HEK293 (cell line): ENCODE measurements at regions not wholly inside any gene's neighbourhood (a gene's known extent, or its start where the extent isn't known, plus 50 kb on each side); places are given as distances from the start of the nearest gene placed in this dataset.

Experiments used
- CTCF ChIA-PET: fragments of 350-600 bp; formaldehyde crosslinking; extraction: SDS; loops from one replicate; lab custom pipeline; 2021; ENCODE audit warnings: antibody characterized with exemption; lab: Yijun Ruan, JAX
- POLR2A ChIA-PET: fragments of 300-600 bp; formaldehyde crosslinking; extraction: SDS; loops from one replicate; lab custom pipeline; 2020; ENCODE audit warnings: antibody characterized with exemption, inconsistent platforms; lab: Yijun Ruan, JAX
- H3K27ac ChIP-seq: fragments of 200-500 bp; sonication (Bioruptor generic); 2 replicates; pipeline ENCODE4 v1.5.1; 2014; ENCODE audit warnings: low read depth, low read length, control low read depth, inconsistent platforms; ENCODE audit errors: extremely low read depth
- H3K36me3 ChIP-seq, 2 experiments: fragments of 200-500 bp in 1 of 2; sonication (Bioruptor generic) in 1 of 2; 1 replicate in 1 of 2; 2 replicates in 1 of 2; pipeline ENCODE4 v1.5.1; 2014 to 2017; ENCODE audit warnings: inconsistent platforms in 2 of 2, low read length in 2 of 2; ENCODE audit not compliant: control insufficient read depth in 2 of 2, insufficient read depth in 1 of 2
- H3K4me1 ChIP-seq: fragments of 200-500 bp; sonication (Bioruptor generic); 2 replicates; pipeline ENCODE4 v1.5.1; 2014; ENCODE audit warnings: mild to moderate bottlenecking, low read length, inconsistent platforms; ENCODE audit not compliant: control insufficient read depth, insufficient read depth
- H3K4me3 ChIP-seq: 2 replicates; pipeline ENCODE4 v1.5.1; 2011; ENCODE audit warnings: low read depth, mild to moderate bottlenecking, control low read depth, low read length, moderate library complexity
- H3K9me3 ChIP-seq: fragments of 200-500 bp; sonication (Bioruptor generic); 2 replicates; pipeline ENCODE4 v1.5.1; 2014; ENCODE audit warnings: low read depth, low read length, inconsistent platforms; ENCODE audit not compliant: control insufficient read depth, insufficient read depth
- EGR2 ChIP-seq: fragments of 450-650 bp; formaldehyde crosslinking; IDR thresholded peaks from 2 replicates; pipeline ENCODE4 v1.5.1; 2016; ENCODE audit warnings: low read depth, missing biosample characterization, missing genetic modification characterization
- GLIS2 ChIP-seq: fragments of 450-650 bp; formaldehyde crosslinking; IDR thresholded peaks from 2 replicates; pipeline ENCODE4 v1.5.1; 2016; ENCODE audit warnings: missing biosample characterization, missing genetic modification characterization
- INSM2 ChIP-seq: fragments of 450-650 bp; formaldehyde crosslinking; IDR thresholded peaks from 2 replicates; pipeline ENCODE4 v1.5.1; 2016; ENCODE audit warnings: missing biosample characterization, missing genetic modification characterization
- PRDM6 ChIP-seq: fragments of 450-650 bp; formaldehyde crosslinking; IDR thresholded peaks from 2 replicates; pipeline ENCODE4 v1.5.1; 2017; ENCODE audit warnings: missing biosample characterization, missing genetic modification characterization
- SP2 ChIP-seq: fragments of 450-650 bp; formaldehyde crosslinking; IDR thresholded peaks from 2 replicates; pipeline ENCODE4 v1.5.1; 2016; ENCODE audit warnings: missing biosample characterization, missing genetic modification characterization
- YY1 ChIP-seq: fragments of 450-650 bp; formaldehyde crosslinking; IDR thresholded peaks from 2 replicates; pipeline ENCODE4 v1.5.1; 2018; ENCODE audit warnings: missing biosample characterization, missing genetic modification characterization
- ZBTB1 ChIP-seq: fragments of 450-650 bp; formaldehyde crosslinking; IDR thresholded peaks from 2 replicates; pipeline ENCODE4 v1.5.1; 2016; ENCODE audit warnings: missing biosample characterization, missing genetic modification characterization
- ZBTB20 ChIP-seq: fragments of 450-650 bp; formaldehyde crosslinking; IDR thresholded peaks from 2 replicates; pipeline ENCODE4 v1.5.1; 2016; ENCODE audit warnings: missing biosample characterization, missing genetic modification characterization
- ZFP3 ChIP-seq: fragments of 450-650 bp; formaldehyde crosslinking; IDR thresholded peaks from 2 replicates; pipeline ENCODE4 v1.5.1; 2016; ENCODE audit warnings: low read depth, missing biosample characterization, missing genetic modification characterization
- ZIC2 ChIP-seq: fragments of 450-650 bp; formaldehyde crosslinking; IDR thresholded peaks from 2 replicates; pipeline ENCODE4 v1.5.1; 2016; ENCODE audit warnings: missing biosample characterization, missing genetic modification characterization
- ZNF112 ChIP-seq: fragments of 450-650 bp; formaldehyde crosslinking; IDR thresholded peaks from 2 replicates; pipeline ENCODE4 v1.5.0; 2017; ENCODE audit warnings: missing biosample characterization, missing genetic modification characterization
- ZNF132 ChIP-seq: fragments of 450-650 bp; formaldehyde crosslinking; IDR thresholded peaks from 2 replicates; pipeline ENCODE4 v1.5.1; 2017; ENCODE audit warnings: missing biosample characterization, missing genetic modification characterization, borderline replicate concordance
- ZNF133 ChIP-seq: fragments of 450-650 bp; formaldehyde crosslinking; IDR thresholded peaks from 2 replicates; pipeline ENCODE4 v1.5.1; 2016; ENCODE audit warnings: missing biosample characterization, missing genetic modification characterization
- ZNF239 ChIP-seq: fragments of 450-650 bp; formaldehyde crosslinking; IDR thresholded peaks from 2 replicates; pipeline ENCODE4 v1.5.1; 2016; ENCODE audit warnings: missing biosample characterization, missing genetic modification characterization
- ZNF24 ChIP-seq: fragments of 450-650 bp; formaldehyde crosslinking; IDR thresholded peaks from 2 replicates; pipeline ENCODE4 v1.5.1; 2016; ENCODE audit warnings: missing biosample characterization, missing genetic modification characterization
- ZNF398 ChIP-seq: fragments of 450-650 bp; formaldehyde crosslinking; IDR thresholded peaks from 2 replicates; pipeline ENCODE4 v1.5.1; 2017; ENCODE audit warnings: missing biosample characterization, missing genetic modification characterization
- ZNF404 ChIP-seq: fragments of 450-650 bp; formaldehyde crosslinking; IDR thresholded peaks from 2 replicates; pipeline ENCODE4 v1.5.1; 2017; ENCODE audit warnings: missing biosample characterization, missing genetic modification characterization
- ZNF473 ChIP-seq: fragments of 450-650 bp; formaldehyde crosslinking; IDR thresholded peaks from 2 replicates; pipeline ENCODE4 v1.5.1; 2017; ENCODE audit warnings: missing biosample characterization, missing genetic modification characterization
- ZNF521 ChIP-seq: fragments of 450-650 bp; formaldehyde crosslinking; IDR thresholded peaks from 2 replicates; pipeline ENCODE4 v1.5.1; 2017; ENCODE audit warnings: missing biosample characterization, mild to moderate bottlenecking, missing genetic modification characterization
- ZNF558 ChIP-seq: fragments of 450-650 bp; formaldehyde crosslinking; IDR thresholded peaks from 2 replicates; pipeline ENCODE4 v1.5.1; 2016; ENCODE audit warnings: missing biosample characterization, missing genetic modification characterization
- ZNF843 ChIP-seq: fragments of 450-650 bp; formaldehyde crosslinking; IDR thresholded peaks from 2 replicates; pipeline ENCODE4 v1.5.1; 2016; ENCODE audit warnings: missing biosample characterization, missing genetic modification characterization
- ZSCAN30 ChIP-seq: fragments of 450-650 bp; IDR thresholded peaks from 2 replicates; pipeline ENCODE4 v1.5.1; 2018; ENCODE audit warnings: missing biosample characterization, mild to moderate bottlenecking, missing genetic modification characterization, moderate library complexity
- ZSCAN5A ChIP-seq: fragments of 450-650 bp; formaldehyde crosslinking; IDR thresholded peaks from 2 replicates; pipeline ENCODE4 v1.5.1; 2016; ENCODE audit warnings: missing biosample characterization, missing genetic modification characterization

- TF ChIP-seq ZNF398 (tag by site-specific recombination), result no peak
- TF ChIP-seq INSM2, result no peak
- no peak for TF ChIP-seq SP2 (tag by site-specific recombination)
- TF ChIP-seq ZFP3, result no peak
- no peak for TF ChIP-seq ZNF521 (tag by site-specific recombination)
- no peak for TF ChIP-seq ZNF112 (tag by site-specific recombination)
- TF ChIP-seq ZSCAN5A (tag by site-specific recombination), result no peak
- no peak for TF ChIP-seq ZNF239 (tag by site-specific recombination)
- TF ChIP-seq, all 188 proteins: peak for 0
Measured at GRCh38 chr7:46786221-46786954, 795.5 kb downstream of the TNS3 start (continued).

GRCh38 chr7:46784732-46785131 lies 797.2 kb downstream of the TNS3 start:
- ChIA-PET CTCF (interaction anchor here (0.6 kb wide), 1 partner anchor 652 kb away, joined by 3 read pairs; no protein-coding TSS in a partner anchor), POLR2A (no interaction called here)
- Histone ChIP-seq H3K27ac (no peak overlapping the region), H3K4me3 (no peak overlapping the region), H3K4me1 (no peaks in the 10 kb centered on the region), H3K36me3 (no peaks in the 10 kb centered on the region), H3K9me3 (no peaks in the 10 kb centered on the region)
- TF ChIP-seq EGR2 (no peak), ZNF843 (tag by site-specific recombination) (no peak), ZNF132 (tag by site-specific recombination) (no peak), ZNF473 (tag by site-specific recombination) (no peak), GLIS2 (tag by site-specific recombination) (no peak), ZNF133 (no peak), ZBTB20 (tag by site-specific recombination) (no peak), ZSCAN30 (no peak), ZNF398 (tag by site-specific recombination) (no peak), PRDM6 (tag by site-specific recombination) (no peak), ZNF404 (tag by site-specific recombination) (no peak), ZNF24 (tag by site-specific recombination) (no peak), ZBTB1 (tag by site-specific recombination) (no peak), ZNF558 (tag by site-specific recombination) (no peak), YY1 (tag by site-specific recombination) (no peak), ZIC2 (tag by site-specific recombination) (no peak)
